ENCODE measurements at regions not wholly inside any gene's neighbourhood (a gene's known extent, or its start where the extent isn't known, plus 50 kb on each side); places are given as distances from the start of the nearest gene placed in this dataset.
A peak's percentile ranks its signal among the peaks of the same experiment; 100 is the strongest.

GRCh38 chr5:3278643-3279042, 317.0 kb upstream of the IRX1 start (continued):
- TF ChIP-seq REST (IDR thresholded peaks at IDR 0.05; ENCODE audit: unreplicated experiment): no peak
- TF ChIP-seq ETS1 (IDR thresholded peaks at IDR 0.05): no peak
- TF ChIP-seq ZNF114 (CRISPR knock-in tag; IDR thresholded peaks at IDR 0.05): no peak
- TF ChIP-seq POLR2AphosphoS5 (IDR thresholded peaks at IDR 0.05; ENCODE audit: low read depth): no peak
- TF ChIP-seq ZNF331 (CRISPR knock-in tag; IDR thresholded peaks at IDR 0.05; ENCODE audit: low read depth): no peak
- no peak for TF ChIP-seq EZH2phosphoT487 (IDR thresholded peaks at IDR 0.05; ENCODE audit: unreplicated experiment)

GRCh38 chr5:3277590-3278196, 317.9 kb upstream of the IRX1 start:
- DNase-seq (ENCODE audit: low spot score): peak; percentile 51
- peaks cover 19% of the 10 kb centered on the region for H3K27me3 Mint-ChIP-seq (ENCODE audit: insufficient read depth, low read depth, poor library complexity)
- TF ChIP-seq EZH2phosphoT487 (IDR thresholded peaks at IDR 0.05; ENCODE audit: unreplicated experiment): no peak
- TF ChIP-seq POLR2AphosphoS5 (IDR thresholded peaks at IDR 0.05; ENCODE audit: low read depth): no peak
- TF ChIP-seq ZNF462 (CRISPR knock-in tag; IDR thresholded peaks at IDR 0.05): no peak
- TF ChIP-seq REST (IDR thresholded peaks at IDR 0.05; ENCODE audit: unreplicated experiment): no peak
- TF ChIP-seq ZNF114 (CRISPR knock-in tag; IDR thresholded peaks at IDR 0.05): no peak
- no peak for TF ChIP-seq CREB1 (CRISPR knock-in tag; IDR thresholded peaks at IDR 0.05; ENCODE audit: low read depth)
- no peak for TF ChIP-seq ZNF331 (CRISPR knock-in tag; IDR thresholded peaks at IDR 0.05; ENCODE audit: low read depth)

More at GRCh38 chr5:3277590-3278196, 317.9 kb upstream of the IRX1 start:
- Histone ChIP-seq H3K27me3 (ENCODE audit: insufficient read depth) (no peaks in the 10 kb centered on the region), H3K4me3 (peak overlapping the region; percentile 37; the same call in 1 of the 2 replicates), H3K36me3 (ENCODE audit: insufficient read depth) (no peaks in the 10 kb centered on the region), H3K4me1 (ENCODE audit: insufficient read depth) (peaks cover 8% of the 10 kb centered on the region), H3F3A (replicated peaks; ENCODE audit: low read depth) (no peaks in the 10 kb centered on the region), H3K79me2 (replicated peaks; ENCODE audit: insufficient read depth) (no peaks in the 10 kb centered on the region), H3K9me2 (ENCODE audit: insufficient read depth) (no peaks in the 10 kb centered on the region), H2AFZ (no peak overlapping the region), H4K20me1 (replicated peaks; ENCODE audit: insufficient read depth) (no peaks in the 10 kb centered on the region), H3K27ac (ENCODE audit: low read depth) (no peak overlapping the region), H3K4me2 (peak overlapping the region; percentile 73)
- no peaks in the 10 kb centered on the region; the same call in 2 of the 3 replicates for H3K36me3 Mint-ChIP-seq (ENCODE audit: low read depth)
- no peak overlapping the region for H3K27ac Mint-ChIP-seq
- H3K4me3 Mint-ChIP-seq: peak overlapping the region; percentile 19; the same call in 1 of the 3 replicates
- H3K4me1 Mint-ChIP-seq: peaks cover 27% of the 10 kb centered on the region
- ATAC-seq: peak; percentile 92
- H3K9me3 Mint-ChIP-seq: peaks cover 9% of the 10 kb centered on the region
